ENCODE measurements at regions not wholly inside any gene's neighbourhood (a gene's known extent, or its start where the extent isn't known, plus 50 kb on each side); places are given as distances from the start of the nearest gene placed in this dataset.
"Not testable (repeated sequence)": the region's sequence is repeated elsewhere in the genome, so short reads cannot be mapped to it uniquely, and the experiment has no call there.

GRCh38 chr5:86289786-86290185, 328.0 kb upstream of the COX7C start:
- not testable (repeated sequence) for TF ChIP-seq POLR2A (IDR thresholded peaks at IDR 0.05; ENCODE audit: low read length); GATA1 (IDR thresholded peaks at IDR 0.05; ENCODE audit: low read depth, low read length)

All from erythroblast (primary cell).